Thyroid gland (tissue), 4 donors: ENCODE measurements at regions not wholly inside any gene's neighbourhood (a gene's known extent, or its start where the extent isn't known, plus 50 kb on each side); places are given as distances from the start of the nearest gene placed in this dataset.

Experiments
- DNase-seq, 2 donors: peaks; one replicate each; pipeline ENCODE4 v3.0.0-alpha.2; 2019
- H3K27ac ChIP-seq, 3 donors: fragments of 200-600 bp; sonication (generic); 1 replicate in 2 of 3; 2 replicates in 1 of 3; pipeline ENCODE4 v1.5.1; 2016 to 2019; ENCODE audit warnings: mild to moderate bottlenecking in 1 of 3, moderate library complexity in 1 of 3
- H3K27me3 ChIP-seq: fragments of 200-600 bp; sonication (generic); one replicate; pipeline ENCODE4 v1.5.1; 2019
- H3K36me3 ChIP-seq, 2 donors: fragments of 200-600 bp; sonication (generic); one replicate each; pipeline ENCODE4 v1.5.1; 2016 to 2019
- H3K4me1 ChIP-seq, 2 donors: fragments of 200-600 bp; sonication (generic); one replicate each; pipeline ENCODE4 v1.5.1; 2017 to 2019
- H3K4me3 ChIP-seq, 3 donors: fragments of 200-600 bp; sonication (generic); replicated peaks in 1 of 3; 1 replicate in 2 of 3; 2 replicates in 1 of 3; pipeline ENCODE4 v1.5.1; 2016; ENCODE audit warnings: mild to moderate bottlenecking in 1 of 3
- H3K9me3 ChIP-seq: fragments of 200-600 bp; sonication (generic); one replicate; pipeline ENCODE4 v1.5.1; 2017
- POLR2A ChIP-seq, 2 donors: fragments of 450-650 bp; IDR thresholded peaks; one replicate each; pipeline ENCODE4 v1.6.1; 2017; ENCODE audit warnings: antibody characterized with exemption in 2 of 2, mild to moderate bottlenecking in 2 of 2, moderate library complexity in 1 of 2
- WGBS, 2 donors: methylation state at CpG; one replicate each; pipeline ENCODE4 v1.1.5; 2017; 5-methylcytosine and 5-hydroxymethylcytosine counted together
- intact Hi-C: fragments of 100-400 bp; cut with DNase I; formaldehyde crosslinking; loops from one replicate; pipeline ENCODE4 v1.15.1; 2023
- TF ChIP-seq, protein P1 (sequence below), 6 experiments: fragments of 200-600 bp in 3 of 6; fragments of 450-650 bp in 3 of 6; sonication (generic) in 3 of 6; IDR thresholded peaks; one replicate each; pipeline ENCODE4 v1.5.1; 2016 to 2019; ENCODE audit warnings: antibody characterized with exemption in 6 of 6, mild to moderate bottlenecking in 2 of 6, inconsistent platforms in 1 of 6, moderate library complexity in 1 of 6

DNA sequence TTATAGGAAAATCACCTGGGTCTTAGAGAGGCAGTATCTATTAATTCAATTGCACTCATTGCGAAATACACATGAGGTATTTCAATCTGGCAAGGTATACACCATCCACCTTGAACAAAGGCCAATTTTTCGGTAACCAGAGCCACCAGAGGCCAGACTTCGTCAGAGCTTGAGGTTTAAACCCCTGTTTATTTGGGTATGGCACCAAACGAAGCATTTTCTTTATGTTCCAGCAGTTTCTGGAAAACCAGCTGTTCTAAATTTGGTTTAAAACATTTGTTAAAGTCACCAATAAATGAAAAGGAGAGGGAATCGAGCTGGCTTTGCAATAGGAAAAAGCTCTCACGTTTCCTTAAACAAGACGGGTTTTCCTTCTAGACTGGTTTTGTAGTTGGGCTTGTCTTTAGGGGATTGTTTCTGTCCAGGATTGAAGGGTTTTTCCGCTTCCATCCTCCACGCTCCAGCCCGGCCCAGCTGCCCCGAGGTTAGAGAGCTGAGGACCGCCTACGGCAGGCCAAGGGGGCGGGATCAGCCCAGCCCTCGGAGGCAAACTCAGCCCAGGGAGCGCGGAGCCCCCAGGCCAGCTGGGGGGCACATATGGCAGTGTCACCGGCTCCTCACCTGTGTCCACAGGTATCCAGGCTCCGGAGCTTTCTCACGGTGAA, 539.4 kb upstream of the MGMT start:
- Histone ChIP-seq H3K4me3 (no peak overlapping the region), H3K4me1 (peaks cover 0 to 9% of the 10 kb centered on the region in 2 donors), H3K36me3 (no peaks in the 10 kb centered on the region), H3K27me3 (no peaks in the 10 kb centered on the region), H3K27ac (no peak overlapping the region), H3K9me3 (no peaks in the 10 kb centered on the region)
- 39 to 58% methylated on average over 16 to 19 of the region's 20 CpGs for WGBS, 2 donors
- TF ChIP-seq, protein P1, sequence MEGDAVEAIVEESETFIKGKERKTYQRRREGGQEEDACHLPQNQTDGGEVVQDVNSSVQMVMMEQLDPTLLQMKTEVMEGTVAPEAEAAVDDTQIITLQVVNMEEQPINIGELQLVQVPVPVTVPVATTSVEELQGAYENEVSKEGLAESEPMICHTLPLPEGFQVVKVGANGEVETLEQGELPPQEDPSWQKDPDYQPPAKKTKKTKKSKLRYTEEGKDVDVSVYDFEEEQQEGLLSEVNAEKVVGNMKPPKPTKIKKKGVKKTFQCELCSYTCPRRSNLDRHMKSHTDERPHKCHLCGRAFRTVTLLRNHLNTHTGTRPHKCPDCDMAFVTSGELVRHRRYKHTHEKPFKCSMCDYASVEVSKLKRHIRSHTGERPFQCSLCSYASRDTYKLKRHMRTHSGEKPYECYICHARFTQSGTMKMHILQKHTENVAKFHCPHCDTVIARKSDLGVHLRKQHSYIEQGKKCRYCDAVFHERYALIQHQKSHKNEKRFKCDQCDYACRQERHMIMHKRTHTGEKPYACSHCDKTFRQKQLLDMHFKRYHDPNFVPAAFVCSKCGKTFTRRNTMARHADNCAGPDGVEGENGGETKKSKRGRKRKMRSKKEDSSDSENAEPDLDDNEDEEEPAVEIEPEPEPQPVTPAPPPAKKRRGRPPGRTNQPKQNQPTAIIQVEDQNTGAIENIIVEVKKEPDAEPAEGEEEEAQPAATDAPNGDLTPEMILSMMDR (IDR thresholded peaks at IDR 0.05): no peak
- no peak for TF ChIP-seq POLR2A (IDR thresholded peaks at IDR 0.05)
- no peak for DNase-seq
- intact Hi-C loops: no loop called here

DNA sequence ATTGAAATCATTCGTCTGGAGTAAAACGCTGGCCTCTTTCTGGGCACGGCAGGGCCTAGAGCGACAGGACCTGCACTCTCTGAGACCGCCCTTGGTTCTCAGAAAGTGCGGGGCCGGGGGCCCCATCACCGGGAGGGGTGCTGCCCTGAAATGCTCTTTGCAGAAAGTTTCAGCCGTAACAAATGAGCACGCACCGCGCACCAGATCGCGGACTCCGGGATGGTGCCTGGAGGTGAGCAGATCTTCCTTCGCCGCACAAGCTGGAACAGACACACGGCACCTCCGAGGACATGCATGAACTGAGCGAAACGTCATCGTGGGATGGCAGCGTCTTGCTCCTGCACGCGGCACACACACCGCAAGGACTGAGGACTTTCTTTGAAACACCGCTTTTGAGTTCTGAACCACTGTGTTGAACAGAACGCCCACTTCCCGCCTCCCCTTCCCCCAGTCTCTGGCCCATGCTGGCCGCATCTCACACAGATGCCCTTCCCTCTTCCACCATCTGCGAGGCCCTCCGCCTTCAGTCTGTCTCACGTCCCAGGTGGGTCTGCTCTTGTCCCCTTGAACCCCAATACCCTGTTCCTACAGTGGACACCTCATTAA, 538.7 kb upstream of the MGMT start:
- TF ChIP-seq, protein P1 (IDR thresholded peaks at IDR 0.05): no peak
- TF ChIP-seq POLR2A (IDR thresholded peaks at IDR 0.05): no peak
- no peak for DNase-seq
- intact Hi-C loops: no loop called here
- Histone ChIP-seq H3K4me3 (no peak overlapping the region), H3K27me3 (no peaks in the 10 kb centered on the region), H3K9me3 (no peaks in the 10 kb centered on the region), H3K27ac (no peak overlapping the region), H3K4me1 (peaks cover 0 to 9% of the 10 kb centered on the region in 2 donors), H3K36me3 (no peaks in the 10 kb centered on the region)
- WGBS, 2 donors: 86 to 89% methylated on average over 32 to 33 of the region's 33 CpGs

DNA sequence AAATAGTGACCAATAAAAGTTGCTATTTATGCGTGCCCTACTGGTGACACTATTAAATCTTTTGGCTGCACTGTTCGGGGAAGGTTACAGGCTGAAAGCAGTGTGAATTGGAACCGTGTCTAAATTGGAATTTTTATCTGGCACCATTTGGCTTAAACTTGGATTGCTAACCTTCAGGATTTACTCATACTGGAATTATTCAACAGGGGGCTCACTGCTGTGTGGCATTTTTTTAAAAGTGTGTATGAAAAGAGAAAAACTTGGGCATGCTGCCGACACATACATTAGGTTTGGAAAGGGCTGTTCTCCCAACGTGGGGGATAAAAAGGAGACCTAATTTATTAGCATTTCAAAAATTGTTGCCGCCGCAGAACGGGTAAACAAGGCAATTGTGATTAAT, 537.9 kb upstream of the MGMT start:
- TF ChIP-seq, protein P1 (IDR thresholded peaks at IDR 0.05): no peak
- 72 to 73% methylated on average over 8 of the region's 8 CpGs for WGBS, 2 donors
- Histone ChIP-seq H3K4me3 (no peak overlapping the region), H3K4me1 (peaks cover 0 to 9% of the 10 kb centered on the region in 2 donors), H3K27me3 (no peaks in the 10 kb centered on the region), H3K27ac (no peak overlapping the region), H3K9me3 (no peaks in the 10 kb centered on the region), H3K36me3 (no peaks in the 10 kb centered on the region)
- no peak for DNase-seq
- intact Hi-C loops: no loop called here

DNA sequence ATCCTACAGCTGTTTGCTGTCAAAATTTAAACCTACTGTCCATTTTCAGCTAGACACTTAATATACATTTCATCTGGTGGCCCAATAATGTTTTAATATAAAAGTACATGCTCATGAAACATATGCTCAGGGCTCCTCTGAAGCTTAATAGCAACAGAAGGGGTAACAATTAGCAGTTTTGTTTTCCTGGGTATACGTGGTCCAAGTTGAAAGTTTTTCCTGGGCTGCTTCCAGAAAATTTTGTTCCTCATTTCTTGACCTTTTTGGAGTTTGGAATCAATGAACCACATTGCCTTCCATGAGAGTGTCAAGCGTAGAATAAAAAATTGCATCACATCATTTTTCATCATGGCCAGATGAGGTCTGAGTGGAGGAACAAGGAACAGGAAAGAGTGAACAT, 537.3 kb upstream of the MGMT start:
- no peaks in the 10 kb centered on the region for H3K27me3 ChIP-seq
- H3K27ac ChIP-seq: no peak overlapping the region
- DNase-seq: no peak
- intact Hi-C loops: no loop called here
- peaks cover 0 to 9% of the 10 kb centered on the region in 2 donors for H3K4me1 ChIP-seq
- TF ChIP-seq, protein P1 (IDR thresholded peaks at IDR 0.05): no peak
- TF ChIP-seq POLR2A (IDR thresholded peaks at IDR 0.05): no peak
- no peaks in the 10 kb centered on the region for H3K36me3 ChIP-seq
- 56 to 57% methylated on average over 2 of the region's 2 CpGs for WGBS, 2 donors
- H3K9me3 ChIP-seq: no peaks in the 10 kb centered on the region
- no peak overlapping the region for H3K4me3 ChIP-seq

DNA sequence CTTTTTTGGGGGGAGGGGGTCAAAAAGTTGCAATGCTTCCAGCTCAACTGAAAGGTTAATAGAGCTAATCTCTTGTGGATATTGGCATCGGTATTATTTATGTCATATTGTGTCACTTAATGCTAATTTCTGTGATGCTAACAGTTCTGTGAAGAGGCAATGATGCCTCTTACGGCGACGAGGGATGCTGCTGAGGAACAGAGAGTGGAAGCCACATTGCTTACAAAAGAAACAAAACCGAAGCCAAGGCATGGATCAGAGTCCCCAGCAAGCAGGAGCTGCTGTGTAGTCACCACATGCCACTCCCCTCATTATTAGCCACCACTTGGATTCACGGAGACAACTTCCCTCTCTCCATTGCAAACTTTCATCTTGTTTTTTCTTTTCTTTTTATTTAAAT, 536.5 kb upstream of the MGMT start:
- Histone ChIP-seq H3K36me3 (no peaks in the 10 kb centered on the region), H3K9me3 (no peaks in the 10 kb centered on the region), H3K27ac (no peak overlapping the region), H3K4me1 (peaks cover 0 to 9% of the 10 kb centered on the region in 2 donors), H3K4me3 (no peak overlapping the region), H3K27me3 (no peaks in the 10 kb centered on the region)
- 52 to 60% methylated on average over 6 of the region's 6 CpGs for WGBS, 2 donors
- DNase-seq: no peak
- no peak for TF ChIP-seq POLR2A (IDR thresholded peaks at IDR 0.05)
- TF ChIP-seq, protein P1 (IDR thresholded peaks at IDR 0.05): no peak
- intact Hi-C loops: no loop called here
